GM12865 (cell line): ENCODE measurements at regions not wholly inside any gene's neighbourhood (a gene's known extent, or its start where the extent isn't known, plus 50 kb on each side); places are given as distances from the start of the nearest gene placed in this dataset.

Source experiments
- DNase-seq: peaks from one replicate; pipeline ENCODE4 v3.0.0; 2010; ENCODE audit warnings: low read depth
- H3K4me3 ChIP-seq: 2 replicates; pipeline ENCODE4 v1.5.1; 2011; ENCODE audit warnings: mild to moderate bottlenecking, low read depth, low read length, control low read depth
- TF ChIP-seq, protein P1 (sequence below): IDR thresholded peaks from 2 replicates; pipeline ENCODE4 v1.5.1; 2011; ENCODE audit warnings: low read length, control low read depth, low read depth, inconsistent platforms; ENCODE audit not compliant: insufficient read depth; ENCODE audit errors: missing control alignments

DNA sequence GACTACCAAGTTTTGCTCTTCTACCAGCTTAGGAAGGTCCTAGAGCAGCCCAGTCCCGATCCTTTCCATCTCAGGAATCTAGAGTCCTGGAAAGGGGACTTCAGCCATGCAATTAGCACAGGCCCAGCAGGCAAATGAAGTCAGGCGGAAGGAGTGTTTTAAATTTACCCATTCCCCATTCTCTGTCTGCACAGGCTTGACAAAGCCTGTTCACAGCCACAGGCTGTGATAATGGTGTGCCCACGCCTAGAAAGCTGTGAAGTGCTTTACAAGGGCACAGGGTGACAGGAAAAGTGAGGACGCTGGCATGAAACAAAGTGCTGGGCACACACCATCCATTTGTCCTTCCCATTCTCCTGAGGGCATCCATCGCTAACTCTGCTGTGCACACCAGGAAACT lies 79.0 kb downstream of the PITPNM2 start:
- DNase-seq, result no peak
- no peak overlapping the region for H3K4me3 ChIP-seq
- TF ChIP-seq, protein P1, sequence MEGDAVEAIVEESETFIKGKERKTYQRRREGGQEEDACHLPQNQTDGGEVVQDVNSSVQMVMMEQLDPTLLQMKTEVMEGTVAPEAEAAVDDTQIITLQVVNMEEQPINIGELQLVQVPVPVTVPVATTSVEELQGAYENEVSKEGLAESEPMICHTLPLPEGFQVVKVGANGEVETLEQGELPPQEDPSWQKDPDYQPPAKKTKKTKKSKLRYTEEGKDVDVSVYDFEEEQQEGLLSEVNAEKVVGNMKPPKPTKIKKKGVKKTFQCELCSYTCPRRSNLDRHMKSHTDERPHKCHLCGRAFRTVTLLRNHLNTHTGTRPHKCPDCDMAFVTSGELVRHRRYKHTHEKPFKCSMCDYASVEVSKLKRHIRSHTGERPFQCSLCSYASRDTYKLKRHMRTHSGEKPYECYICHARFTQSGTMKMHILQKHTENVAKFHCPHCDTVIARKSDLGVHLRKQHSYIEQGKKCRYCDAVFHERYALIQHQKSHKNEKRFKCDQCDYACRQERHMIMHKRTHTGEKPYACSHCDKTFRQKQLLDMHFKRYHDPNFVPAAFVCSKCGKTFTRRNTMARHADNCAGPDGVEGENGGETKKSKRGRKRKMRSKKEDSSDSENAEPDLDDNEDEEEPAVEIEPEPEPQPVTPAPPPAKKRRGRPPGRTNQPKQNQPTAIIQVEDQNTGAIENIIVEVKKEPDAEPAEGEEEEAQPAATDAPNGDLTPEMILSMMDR, result no peak

DNA sequence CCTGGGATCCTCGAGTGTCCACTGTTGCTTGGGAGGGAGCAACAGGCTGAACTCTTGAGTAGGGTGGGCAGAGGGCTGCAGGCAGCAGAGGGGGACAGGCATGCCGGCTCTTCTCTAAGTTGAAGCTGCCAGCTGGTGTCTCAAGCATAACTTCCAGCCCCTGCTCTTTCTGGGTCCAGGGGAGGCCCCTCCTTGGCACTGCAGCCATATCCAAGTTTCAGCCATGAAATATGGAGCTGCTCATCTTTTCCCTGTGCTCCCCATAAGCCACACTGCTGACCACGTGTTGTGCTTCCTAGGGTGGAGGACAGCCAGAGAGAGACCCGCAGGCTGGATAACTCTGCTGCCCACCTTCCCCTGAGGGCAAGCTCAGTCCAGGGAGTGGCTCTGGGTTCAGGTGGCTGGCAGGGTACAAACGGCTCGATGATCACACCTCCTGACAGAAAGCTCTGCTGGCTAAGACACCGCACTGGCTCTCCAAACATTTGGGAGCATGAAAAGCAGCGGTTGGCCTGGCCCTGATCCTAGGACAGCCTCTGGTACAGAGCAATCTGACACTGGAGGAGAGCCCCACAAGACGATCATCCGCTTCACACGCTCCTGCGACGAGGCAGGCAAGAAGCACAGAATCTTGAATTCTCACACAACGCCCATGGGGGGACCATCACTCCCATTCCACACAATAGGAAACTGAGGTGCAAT lies 79.6 kb downstream of the PITPNM2 start:
- H3K4me3 ChIP-seq, result no peak overlapping the region
- DNase-seq, result no peak
- TF ChIP-seq, protein P1, result no peak

DNA sequence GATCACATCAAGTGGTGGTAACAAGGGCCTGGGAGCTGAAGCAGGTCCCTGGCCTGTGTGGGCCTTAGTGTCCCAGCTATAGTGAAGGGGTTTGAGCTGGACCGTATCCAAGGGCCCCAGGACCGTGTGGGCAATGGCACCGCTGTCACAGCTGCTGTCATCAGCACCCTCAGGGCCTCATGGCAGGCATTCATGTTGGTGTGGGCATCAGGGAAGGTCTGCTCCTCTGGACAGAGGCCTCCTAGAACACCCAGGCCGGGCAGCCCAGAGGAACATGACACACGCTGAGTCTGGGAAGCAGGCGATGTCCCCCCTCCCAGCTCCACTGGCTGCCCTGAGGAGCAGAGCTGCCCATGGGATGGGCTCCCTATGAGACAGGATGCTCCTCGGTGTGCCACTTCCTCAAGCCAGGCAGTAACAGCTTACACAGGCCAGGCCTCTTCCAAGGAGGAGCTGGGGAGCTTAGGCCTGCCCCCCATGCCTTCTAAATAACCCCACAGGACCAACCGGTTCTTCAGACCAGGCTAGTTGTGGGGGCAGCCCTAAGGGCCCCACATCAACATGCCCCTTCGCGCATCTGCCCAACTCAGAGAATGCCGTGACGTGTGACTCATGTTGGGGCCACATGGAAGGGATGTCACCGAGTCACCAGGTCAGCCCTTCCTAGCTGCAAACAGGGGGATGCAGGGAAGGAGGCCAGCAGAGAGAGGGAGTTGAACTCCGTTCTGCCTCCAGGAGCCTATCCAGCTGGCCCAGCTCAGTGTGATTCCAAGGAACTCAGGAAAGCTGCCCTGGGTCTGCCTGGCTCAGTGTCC lies 80.4 kb downstream of the PITPNM2 start:
- H3K4me3 ChIP-seq, result no peak overlapping the region
- no peak for DNase-seq
- TF ChIP-seq, protein P1, result no peak

DNA sequence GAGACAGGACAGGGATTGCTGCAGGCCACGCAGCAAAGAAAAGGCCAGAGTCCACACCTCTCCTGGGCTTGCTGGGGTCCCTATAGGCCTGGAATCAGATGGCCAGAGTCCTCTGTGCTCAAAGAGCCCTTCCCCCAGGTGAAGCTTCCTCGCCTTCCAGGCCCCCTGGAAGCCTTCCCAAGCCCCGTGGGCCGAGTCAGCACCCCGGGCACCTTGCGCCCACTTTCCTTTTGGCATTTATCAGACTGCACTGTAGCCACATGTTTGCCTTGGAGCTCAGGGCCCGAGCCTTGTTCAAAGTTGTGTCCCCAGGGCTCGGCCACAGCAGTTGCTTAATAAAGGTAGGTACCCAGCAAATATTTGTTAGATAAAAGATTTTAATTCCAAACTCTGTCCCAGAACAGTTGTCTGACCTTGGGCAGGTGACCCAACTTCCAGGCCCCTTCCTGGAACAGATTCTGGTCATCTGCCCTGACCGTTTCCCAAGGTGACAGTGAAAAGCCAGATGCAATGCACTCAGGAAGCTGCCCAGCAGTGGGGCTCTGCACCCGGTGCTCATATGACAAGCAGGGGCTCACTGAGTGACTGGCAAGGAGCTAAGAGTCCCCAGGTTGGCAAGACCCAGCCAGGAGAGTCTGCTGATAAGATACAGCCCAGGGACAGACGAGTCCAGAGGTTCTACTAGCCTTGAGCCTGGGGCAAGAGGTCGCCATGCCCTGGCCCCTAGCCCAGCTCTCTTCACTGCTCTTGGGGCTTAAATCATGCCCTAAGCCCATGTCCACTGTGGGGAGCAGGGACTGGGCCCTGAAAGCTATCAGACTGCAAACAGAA lies 81.2 kb downstream of the PITPNM2 start:
- TF ChIP-seq, protein P1, result no peak
- no peak for DNase-seq
- H3K4me3 ChIP-seq, result no peak overlapping the region

DNA sequence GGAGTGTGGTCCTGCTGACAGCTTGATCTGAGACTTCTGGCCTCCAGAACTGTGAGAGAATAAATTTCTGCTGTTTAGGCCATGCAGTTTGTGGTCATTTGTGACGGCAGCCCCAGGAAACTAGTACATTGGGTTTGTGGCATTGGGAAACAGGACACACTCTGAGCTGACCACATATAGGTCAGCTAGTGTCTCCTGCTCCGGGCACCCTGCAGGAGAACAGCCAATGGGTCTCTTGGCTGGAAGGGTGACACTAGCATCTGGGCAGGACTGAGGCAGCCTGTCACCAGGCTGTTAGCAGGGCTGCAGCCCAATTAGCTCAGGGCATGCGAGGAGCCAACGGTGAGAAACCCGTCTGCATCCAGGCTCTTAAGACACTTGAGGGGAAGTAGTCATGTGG lies 83.2 kb downstream of the PITPNM2 start:
- H3K4me3 ChIP-seq, result no peak overlapping the region
- TF ChIP-seq, protein P1, result no peak
- no peak for DNase-seq

DNA sequence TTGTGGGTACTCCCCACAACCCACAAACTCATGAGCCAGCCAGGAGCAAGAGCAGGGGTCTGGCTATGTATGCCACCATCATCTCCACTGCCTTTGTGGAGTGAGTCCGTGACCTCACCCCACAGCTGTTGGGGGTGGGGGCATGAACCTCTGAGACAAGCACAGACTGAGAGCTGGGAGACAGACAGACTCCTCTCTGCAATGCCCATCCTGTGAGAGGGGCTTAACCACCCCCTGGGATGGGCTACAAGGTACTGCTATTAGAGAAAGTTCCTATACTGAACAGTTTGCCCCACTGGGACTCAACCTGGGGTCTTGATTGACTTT lies 84.5 kb downstream of the PITPNM2 start:
- no peak overlapping the region for H3K4me3 ChIP-seq
- TF ChIP-seq, protein P1, result no peak
- DNase-seq, result no peak
